HuH-7 (cell line): ENCODE measurements at regions not wholly inside any gene's neighbourhood (a gene's known extent, or its start where the extent isn't known, plus 50 kb on each side); places are given as distances from the start of the nearest gene placed in this dataset.
"Not testable (repeated sequence)": the region's sequence is repeated elsewhere in the genome, so short reads cannot be mapped to it uniquely, and the experiment has no call there.

ENCODE experiments used
- DNase-seq: peaks from one replicate; pipeline ENCODE4 v3.0.0; 2011; ENCODE audit warnings: low spot score

DNA sequence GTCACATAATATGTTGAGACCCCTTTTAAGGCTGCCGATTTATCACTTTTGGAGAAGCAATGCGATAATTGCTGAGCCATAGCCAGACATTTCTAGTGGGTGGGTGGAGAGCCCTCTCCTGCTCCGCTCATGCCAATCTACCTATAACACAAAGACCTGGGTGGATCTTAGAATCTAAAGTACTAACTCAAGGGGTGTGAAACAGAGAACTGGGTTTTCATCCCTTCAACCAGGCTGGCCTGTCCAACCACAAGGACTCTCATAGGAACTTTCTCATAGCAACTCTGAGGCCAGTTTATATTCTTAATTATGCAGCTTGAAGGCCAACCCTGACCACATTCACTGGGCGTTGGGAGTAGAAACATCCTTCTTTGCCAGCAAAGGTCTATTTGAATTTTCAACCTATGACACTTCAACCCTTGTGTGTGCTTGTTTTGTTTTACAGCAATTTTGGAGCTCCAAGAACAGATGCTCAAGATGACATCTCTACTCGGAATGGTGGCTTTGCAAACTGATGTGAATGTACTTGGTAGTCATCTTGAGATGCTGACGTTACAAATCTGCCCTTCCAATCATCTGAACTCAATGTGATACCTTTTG lies 1198.2 kb upstream of the AUTS2 start:
- no peak for DNase-seq

DNA sequence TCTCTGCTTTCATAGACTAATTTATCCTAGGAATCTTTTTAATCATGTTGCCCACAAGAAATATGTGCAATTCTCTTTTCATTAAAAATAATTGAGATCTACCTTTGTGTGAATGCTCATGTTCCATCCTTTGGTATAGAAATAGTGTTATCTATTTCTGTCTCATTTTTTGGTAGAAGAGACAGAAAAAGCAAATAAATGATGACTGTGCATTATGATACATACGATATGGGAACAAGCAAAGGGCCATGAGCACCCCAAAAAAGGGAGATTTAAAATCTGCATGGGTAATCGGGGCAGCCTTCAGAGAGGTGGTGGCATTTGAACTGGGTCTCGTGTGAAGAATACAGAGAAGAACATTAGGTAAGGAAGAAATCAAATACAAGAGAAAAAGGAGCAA lies 1197.5 kb upstream of the AUTS2 start:
- no peak for DNase-seq

DNA sequence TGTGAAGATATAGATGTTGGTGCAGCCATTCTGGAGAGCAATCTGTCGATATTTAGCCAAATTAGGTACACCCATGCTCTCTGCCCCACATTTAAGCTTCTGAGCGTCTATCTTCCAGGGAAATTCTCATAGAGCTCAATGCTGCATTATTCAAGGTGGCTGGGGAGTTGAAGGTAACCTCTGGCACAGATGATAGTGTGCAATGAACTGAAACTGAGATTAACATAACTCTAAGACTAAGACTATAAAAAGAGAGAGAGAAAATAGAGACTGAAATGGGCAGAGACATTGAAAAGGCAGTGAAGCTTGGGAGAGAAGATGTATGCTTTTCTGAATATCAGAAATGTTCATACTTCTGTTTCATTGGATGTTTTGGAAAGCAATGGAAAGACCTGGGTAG lies 1197.0 kb upstream of the AUTS2 start:
- no peak for DNase-seq

DNA sequence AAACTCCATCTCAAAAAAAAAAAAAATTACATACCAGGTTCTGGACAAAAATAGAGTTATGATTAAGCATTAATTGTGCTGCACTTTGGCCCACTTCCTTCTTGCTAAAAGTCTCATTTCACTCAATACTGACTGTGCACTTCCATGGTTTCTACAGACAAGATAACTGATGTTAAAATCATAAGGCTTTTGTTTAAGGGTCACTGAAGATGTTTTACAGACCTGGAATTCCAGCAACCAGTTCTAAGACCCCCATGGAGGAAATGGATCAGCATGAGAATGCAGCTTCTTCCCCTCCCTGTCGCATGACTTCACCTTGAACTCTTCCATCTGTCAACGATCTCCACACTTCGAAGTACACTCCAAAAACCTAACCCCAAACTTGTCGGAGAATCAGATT lies 1191.8 kb upstream of the AUTS2 start:
- no peak for DNase-seq

DNA sequence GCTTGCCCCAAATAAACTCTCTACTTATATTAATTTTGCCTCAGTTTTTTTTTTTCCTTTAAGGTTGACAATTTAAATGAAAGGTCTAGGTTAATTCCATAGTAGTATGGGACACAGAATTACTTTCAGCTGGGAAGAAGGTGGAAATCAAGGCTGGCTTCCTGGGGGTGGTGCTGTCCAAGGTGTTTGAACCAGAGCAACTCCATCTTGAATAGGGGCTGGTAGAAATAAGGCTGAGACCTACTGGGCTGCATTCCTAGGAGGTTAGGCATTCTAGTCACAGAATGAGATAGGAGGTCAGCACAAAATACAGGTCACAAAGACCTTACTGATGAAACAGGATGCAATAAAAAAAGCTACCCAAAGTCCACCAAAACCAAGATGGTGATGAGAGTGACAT lies 1190.8 kb upstream of the AUTS2 start:
- no peak for DNase-seq

DNA sequence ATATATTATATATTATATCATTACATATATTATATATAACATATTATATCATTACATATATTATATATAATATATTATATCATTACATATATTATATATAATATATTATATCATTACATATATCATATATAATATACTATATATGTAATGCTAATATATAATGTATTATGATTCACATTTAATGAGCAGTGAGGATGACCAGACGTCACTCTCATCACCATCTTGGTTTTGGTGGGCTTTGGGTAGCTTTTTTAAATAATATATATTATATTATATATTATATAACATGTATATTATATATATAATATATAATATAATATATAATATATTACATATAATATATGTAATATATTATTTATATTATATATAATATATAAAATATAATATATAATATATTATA lies 1189.4 kb upstream of the AUTS2 start:
- no peak for DNase-seq

DNA sequence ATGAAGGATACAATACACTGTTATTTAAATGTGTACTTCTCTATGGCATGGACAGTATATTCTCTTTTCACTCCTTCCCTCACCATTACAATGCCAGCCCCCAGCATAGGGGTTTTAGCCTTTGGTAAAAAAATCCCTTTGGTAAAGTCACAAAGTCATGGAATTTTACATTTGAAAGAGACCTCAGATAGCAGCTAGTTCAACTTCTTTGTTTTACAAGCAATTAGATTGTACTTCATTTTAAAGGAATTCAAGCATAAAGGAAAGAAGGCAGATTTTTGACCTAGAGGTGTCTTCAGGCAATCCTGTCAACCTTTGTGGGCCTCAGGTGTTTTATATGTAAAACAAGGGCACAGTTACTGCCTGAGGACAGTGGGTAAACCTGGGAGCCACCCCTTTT lies 1188.4 kb upstream of the AUTS2 start:
- no peak for DNase-seq

DNA sequence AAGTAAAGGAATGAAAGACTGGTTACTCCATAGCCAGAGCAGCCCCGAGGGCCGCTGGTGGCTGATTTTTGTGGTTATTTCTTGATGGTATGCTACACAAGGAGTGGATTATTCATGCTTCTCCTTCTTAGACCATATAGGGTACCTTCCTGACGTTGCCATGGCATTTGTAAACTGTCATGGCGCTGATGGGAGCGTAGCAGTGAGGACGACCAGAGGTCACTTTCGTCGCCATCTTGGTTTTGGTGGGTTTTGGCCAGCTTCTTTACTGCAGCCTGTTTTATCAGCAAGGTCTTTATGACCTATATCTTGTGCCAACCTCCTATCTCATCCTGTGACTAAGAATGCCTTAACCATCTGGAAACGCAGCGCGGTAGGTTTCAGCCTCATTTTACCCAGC lies 1187.6 kb upstream of the AUTS2 start:
- not testable (repeated sequence) for DNase-seq

DNA sequence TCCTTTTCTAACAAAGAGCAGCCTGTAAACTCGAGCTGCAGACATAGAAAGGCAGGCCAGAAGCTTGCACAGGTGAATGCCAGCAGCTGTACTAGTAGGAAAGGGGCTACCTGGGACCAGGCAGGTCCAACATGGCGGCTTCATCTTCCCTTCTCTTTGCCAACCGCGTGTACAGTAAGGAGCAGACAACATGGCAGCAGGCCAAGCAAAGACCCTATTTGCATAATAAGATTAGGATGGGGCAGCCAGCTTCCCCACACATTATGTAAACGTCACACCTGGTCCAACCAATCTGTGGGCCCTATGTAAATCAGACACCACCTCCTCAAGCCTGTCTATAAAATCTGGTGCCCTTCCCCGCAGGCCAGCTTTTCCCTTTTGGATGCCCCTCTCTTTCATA lies 1186.5 kb upstream of the AUTS2 start:
- no peak for DNase-seq

DNA sequence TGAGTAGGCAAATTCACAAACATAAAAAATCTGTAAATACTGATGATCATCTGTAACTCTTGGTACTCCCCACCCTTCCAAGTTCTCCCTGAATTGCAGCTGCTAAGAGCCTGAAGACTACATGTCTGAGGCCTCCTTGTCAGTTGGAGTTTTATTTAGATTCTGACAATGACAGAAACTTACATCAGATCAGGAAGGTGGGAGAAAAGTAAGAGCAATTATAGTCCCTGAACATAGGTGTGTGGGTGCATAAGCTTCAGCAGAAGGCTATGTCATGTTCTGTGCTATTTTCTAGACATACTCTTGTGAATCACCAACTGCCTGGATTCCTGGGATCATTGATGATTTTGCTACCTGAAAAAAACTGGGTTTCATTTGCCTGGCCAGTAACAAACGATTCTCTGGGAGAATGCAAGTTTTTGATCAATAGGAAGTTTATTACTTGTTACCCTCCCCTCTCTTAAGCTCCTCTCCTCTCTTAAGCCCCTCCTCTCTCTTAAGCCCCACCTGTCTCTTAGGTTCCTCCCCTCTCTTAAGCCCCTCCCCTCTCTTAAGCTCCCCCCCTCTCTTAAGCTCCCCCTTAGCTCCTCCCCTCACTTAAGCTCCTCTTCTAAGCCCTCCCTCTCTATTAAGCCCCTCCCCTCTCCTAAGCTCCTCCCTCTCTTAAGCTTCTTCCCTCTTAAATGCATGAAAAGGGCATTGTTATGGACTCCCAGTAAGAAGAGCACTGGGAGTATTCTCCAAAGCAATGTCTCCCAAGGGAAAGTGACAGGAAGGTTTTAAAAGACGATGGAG lies 1183.4 kb upstream of the AUTS2 start:
- no peak for DNase-seq

DNA sequence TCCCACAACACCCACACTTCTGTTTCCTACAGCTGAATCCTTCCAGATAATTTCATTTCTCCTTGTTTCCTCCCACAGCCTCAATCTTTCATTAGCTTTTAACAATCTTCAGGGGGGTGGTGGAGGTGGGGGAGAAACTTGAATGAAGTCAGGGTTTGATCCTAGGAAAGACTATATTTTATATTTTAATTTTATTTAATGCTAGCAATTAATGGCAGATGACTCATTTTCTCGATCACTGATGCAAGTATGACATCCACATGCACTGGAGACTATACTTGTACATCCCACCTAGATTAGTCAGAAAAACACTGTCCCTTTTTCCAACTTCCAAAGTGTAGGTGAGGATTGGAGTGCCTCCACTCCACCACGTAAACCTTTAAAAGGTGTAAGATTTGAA lies 1181.3 kb upstream of the AUTS2 start:
- no peak for DNase-seq

DNA sequence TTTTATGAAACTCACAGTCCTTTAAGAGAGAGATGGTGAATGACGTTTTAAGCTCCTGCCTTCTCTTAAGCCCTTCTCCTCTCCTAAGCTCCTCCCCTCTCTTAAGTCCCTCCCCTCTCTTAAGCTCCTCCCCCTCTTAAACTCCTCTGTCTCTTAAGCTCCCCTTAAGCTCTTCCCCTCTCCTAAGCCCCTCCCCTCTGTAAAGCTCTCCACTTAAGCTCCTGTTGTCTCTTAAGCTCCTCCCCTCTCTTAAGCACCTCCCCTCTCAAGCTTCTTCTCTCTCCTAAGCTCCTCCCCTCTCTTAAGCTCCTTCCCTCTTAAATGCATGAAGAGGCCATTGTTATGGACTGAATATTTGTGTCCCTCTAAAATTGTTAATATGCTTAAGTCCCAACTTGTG lies 1180.6 kb upstream of the AUTS2 start:
- no peak for DNase-seq

DNA sequence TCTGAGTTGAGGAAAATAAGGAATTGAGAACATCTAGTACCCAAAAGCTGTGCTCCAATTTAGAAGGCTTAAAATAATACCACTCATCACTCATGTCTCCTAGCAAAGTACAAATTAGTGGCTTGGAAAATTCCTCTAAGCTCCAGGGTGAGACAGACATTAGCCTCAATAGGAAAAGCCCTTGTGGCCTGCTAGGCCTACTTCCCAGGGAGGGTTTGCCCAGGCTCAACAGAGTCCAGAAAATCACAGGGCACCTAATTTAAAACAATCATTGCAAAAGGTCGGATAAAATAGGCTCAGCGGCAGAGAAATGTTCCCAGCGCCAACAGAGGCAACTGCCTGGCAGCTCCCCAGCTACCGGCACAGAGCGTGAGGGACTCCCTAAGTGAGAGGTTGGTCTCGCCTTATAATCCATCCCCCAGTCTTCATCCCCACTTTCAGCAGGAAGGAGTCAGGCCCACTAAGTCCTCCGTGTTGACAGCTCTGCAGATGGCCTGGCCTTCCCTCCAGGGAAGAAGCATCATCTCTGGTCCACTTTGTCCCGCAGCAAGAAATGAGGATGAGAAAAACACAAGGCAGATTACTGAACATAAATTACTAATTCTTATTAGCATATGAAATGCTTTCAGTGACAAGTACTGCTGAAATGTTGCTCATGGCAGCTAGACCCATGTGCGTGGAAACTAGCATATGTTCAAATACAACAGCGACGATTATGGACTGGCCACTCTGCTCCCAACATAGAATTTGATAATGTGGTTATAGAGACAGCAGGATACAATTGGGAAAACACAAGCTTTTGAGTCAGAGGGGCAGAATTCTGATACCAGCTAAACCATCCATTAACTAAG lies 1177.7 kb upstream of the AUTS2 start:
- no peak for DNase-seq

DNA sequence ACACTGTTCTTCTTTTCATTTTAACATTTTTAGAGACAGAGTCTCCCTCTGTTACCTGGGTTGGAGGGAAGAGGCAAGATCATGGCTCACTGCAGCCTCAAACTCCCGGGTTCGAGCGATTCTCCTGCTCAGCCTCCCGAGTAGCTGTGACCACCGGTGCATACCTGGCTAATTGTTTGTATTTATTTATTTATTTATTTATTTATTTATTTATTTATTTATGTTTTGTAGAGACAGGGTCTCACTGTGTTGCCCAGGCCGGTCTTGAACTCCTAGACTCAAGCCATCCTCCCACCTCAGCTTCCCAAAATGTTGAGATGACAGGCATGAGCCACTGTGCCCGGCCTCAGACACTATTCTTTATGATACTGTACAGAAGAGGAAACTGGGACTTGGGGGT lies 1176.6 kb upstream of the AUTS2 start:
- no peak for DNase-seq

DNA sequence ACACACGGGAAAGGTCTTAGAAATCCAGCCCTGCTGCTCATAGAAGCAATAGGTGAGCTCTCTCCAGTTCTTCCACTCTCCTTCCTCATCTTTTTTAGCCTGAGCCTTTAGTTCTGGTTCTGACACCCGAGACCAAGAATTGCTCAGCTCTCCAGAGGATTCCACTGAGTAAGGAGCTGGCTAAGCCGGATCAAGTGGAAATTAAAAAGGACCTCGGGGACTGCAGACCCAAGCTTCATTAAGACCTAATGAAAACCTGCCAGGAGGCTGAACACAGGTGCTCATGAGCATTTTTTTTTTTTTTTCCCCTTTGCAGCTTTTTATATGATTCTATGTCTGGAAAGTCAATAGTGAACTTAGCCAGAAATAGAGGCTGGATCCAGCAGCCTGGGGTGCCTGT lies 1176.0 kb upstream of the AUTS2 start:
- DNase-seq: no peak

DNA sequence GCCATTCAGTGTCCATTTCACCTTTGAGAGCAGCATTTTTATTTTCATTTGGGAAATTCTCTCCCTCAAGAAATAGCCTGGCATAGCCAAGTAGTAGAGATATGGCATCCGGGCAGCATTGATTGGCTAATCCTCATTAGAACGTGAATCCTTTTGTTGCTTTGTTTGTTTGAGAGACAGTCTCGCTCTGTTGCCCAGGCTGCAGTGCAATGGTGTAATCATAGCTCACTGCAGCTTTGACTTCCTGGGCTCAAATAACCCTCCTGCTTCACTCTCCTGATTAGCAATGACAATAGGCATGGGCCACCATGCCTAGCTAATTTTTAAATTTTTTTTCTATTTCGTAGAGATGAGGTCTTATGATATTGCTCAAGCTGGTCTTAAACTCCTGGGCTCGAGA lies 1174.9 kb upstream of the AUTS2 start:
- DNase-seq: no peak

DNA sequence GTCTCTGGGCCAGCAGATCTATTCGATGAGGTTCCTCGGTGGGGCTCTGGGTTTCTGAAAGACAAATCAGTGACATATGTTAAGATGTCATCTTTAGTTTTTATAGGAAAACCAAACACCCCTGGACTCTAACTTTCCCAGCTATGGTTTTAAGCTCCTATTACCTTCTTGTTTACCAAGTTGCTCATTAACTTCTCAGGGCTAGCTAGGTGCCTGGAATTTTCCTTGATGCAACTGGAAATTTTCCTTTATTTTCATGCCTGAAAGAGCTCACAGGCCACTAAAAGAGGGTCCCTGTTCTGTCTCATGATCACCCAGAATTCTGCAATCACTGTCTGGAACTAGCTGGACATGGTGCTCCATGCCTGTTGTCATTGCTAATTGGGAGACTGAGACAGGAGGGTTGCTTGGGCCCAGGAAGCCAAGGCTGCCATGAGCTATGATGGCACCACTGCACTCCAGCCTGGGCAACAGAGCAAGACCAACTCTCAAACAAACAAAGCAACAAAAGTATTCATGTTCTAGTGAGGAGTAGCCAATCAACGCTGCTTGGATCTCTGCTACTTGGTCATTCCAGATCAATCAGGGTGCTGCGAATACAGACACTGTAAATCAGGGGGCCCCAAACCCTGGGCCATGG lies 1173.5 kb upstream of the AUTS2 start:
- no peak for DNase-seq

DNA sequence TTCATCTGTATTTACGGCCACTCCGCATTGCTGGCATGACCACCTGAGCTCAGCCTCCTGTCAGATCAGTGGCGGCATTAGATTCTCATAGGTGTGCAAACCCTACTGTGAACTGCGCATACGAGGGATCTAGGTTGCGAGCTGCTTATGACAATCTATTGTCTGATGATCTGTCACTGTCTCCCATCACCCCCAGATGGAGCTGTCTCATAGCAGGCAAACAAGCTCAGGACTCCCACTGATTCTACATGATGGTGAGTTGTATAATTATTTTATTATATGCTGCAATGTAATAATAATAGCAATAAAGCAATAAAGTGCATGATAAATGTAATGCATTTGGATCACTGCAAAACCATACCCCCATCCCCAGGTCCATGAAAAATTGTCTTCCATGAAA lies 1172.9 kb upstream of the AUTS2 start:
- no peak for DNase-seq

DNA sequence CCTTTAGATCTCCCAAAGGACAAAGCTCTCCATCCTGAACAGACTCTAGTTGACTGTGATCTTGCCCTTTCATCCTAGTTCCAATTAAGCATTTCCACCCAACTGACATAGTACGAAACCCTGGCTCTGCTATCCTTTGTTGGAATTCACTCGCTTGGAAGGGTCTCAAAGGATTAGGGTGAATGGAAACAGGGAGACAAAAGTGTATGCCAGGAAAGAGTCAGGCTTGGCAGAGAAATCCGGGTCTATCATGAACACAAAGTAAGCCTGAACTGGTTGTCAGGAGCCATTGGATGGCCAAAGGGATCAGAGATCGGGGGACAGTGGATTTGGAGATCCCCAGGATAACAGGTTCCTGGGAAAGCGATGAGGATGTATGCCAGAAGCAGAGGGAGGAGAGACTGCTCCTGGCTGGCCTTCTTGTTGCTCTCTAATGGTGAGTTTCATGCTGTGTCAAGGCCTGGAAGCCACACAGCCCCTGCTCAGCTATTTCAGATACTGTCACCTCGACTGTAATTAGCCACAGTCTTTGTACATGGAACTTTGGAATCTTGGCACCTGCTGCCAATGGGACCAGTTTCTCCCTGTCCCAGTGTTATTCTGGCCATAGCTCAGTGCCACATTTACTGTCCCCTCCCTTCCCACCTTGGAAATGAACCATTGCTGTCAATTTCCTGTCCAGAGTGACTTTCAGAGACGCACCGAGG lies 1168.7 kb upstream of the AUTS2 start:
- DNase-seq: no peak

DNA sequence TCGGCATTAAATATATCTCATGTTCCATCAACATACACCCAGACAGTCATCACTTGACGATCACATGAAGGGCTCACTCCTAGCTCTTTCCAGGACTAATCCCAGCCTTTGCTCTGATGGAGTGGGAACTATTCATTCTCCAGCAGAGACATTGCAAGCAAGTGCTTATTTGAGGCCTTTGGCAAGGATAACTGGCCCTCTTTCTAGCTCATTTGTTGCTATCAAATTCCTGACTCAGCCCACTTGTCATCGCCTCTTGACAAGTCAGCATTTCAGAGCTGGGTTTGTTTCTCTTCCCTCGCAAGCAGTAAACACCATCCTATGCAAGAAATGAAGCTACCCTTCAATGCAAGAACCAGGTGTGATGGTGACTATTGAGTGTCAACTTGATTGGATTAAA lies 1165.7 kb upstream of the AUTS2 start:
- no peak for DNase-seq

DNA sequence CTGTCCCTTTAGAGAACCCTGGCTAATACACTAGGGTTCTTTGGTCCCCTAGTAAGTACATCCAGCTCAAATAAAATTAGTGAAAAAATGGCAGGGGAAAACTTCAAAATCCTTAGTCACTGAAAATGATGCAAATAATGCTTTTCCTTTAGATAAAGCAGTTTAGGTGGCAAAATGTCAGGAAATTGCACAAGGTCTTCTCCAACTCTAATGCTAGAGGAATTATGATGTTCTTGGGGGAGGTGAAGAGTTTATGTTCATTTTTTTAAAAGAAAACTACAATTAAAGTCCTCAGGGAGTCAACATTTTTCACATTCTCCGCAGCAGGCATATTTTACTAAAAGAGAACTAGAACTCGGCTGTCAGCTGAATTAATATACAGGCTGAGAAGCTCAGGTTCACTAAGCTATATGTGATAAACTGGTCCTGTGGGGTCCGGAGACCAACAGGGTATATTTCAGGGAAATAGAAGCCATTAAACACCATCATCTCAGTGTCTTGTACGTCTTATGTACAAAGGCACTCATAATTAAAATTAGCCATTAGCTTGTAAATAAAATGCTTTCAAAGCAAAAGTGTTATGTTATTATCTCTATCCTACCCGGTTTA lies 1164.7 kb upstream of the AUTS2 start:
- no peak for DNase-seq

DNA sequence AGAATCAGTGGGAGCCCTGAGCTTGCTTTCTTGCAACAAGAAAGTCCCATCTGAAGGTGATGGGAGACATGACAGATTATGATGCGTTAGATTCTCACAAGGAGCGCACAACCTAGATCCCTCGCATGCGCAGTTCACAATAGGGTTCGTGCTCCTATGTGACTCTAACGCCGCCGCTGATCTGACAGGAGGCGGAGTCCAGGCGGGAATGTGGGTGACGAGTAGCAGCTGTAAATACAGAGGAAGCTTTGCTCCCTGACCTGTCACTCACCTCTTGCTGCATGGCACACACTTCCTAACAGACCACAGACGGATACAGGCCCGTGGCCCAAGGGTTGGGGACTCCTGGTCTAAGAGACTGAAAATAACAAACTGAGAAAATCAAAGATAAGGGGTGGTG lies 1163.4 kb upstream of the AUTS2 start:
- DNase-seq: no peak
